HG03025 (cell line): ENCODE measurements at regions not wholly inside any gene's neighbourhood (a gene's known extent, or its start where the extent isn't known, plus 50 kb on each side); places are given as distances from the start of the nearest gene placed in this dataset.
A peak's percentile ranks its signal among the peaks of the same experiment; 100 is the strongest.
"Not testable (repeated sequence)": the region's sequence is repeated elsewhere in the genome, so short reads cannot be mapped to it uniquely, and the experiment has no call there.

Experiments used
- ATAC-seq: cut with Tn5 transposase; IDR thresholded peaks from one replicate; pipeline ENCODE4 v1.9.1; 2021; ENCODE audit warnings: mild to moderate bottlenecking, moderate library complexity; ENCODE audit not compliant: unreplicated experiment, low FRiP score

- no peak for ATAC-seq
Measured at GRCh38 chr2:17208511-17208910, 309.7 kb downstream of the RAD51AP2 start.

GRCh38 chr2:17206771-17207170 is 311.5 kb downstream of the RAD51AP2 start:
- no peak for ATAC-seq

- ATAC-seq = not testable (repeated sequence)
Measured at GRCh38 chr2:17204214-17204613, 314.0 kb downstream of the RAD51AP2 start.

- ATAC-seq = peak; percentile 99
Measured at GRCh38 chr2:17202628-17203027, 315.6 kb downstream of the RAD51AP2 start.

GRCh38 chr2:17199741-17200140 is 318.5 kb downstream of the RAD51AP2 start:
- no peak for ATAC-seq

GRCh38 chr2:17196380-17196779 is 321.9 kb downstream of the RAD51AP2 start:
- no peak for ATAC-seq

GRCh38 chr2:17195016-17195415 is 323.2 kb downstream of the RAD51AP2 start:
- no peak for ATAC-seq

GRCh38 chr2:17194083-17194482 is 324.2 kb downstream of the RAD51AP2 start:
- ATAC-seq = no peak

GRCh38 chr2:17193433-17193890 is 324.8 kb downstream of the RAD51AP2 start:
- ATAC-seq = not testable (repeated sequence)

- ATAC-seq = no peak
Measured at GRCh38 chr2:17191223-17191622, 327.0 kb downstream of the RAD51AP2 start.

- no peak for ATAC-seq
Measured at GRCh38 chr2:17190527-17190926, 327.7 kb downstream of the RAD51AP2 start.

- ATAC-seq = no peak
Measured at GRCh38 chr2:17188721-17189120, 329.5 kb downstream of the RAD51AP2 start.

GRCh38 chr2:17184512-17184911 is 333.7 kb downstream of the RAD51AP2 start:
- no peak for ATAC-seq

- no peak for ATAC-seq
Measured at GRCh38 chr2:17182399-17182798, 335.8 kb downstream of the RAD51AP2 start.

- ATAC-seq = no peak
Measured at GRCh38 chr2:17181051-17181752, 337.0 kb downstream of the RAD51AP2 start.

- ATAC-seq = no peak
Measured at GRCh38 chr2:17179145-17179808, 339.0 kb downstream of the RAD51AP2 start.

GRCh38 chr2:17177088-17177487 is 341.2 kb downstream of the RAD51AP2 start:
- no peak for ATAC-seq

GRCh38 chr2:17171446-17172049 is 346.7 kb downstream of the RAD51AP2 start:
- ATAC-seq = peak; percentile 88

GRCh38 chr2:17166506-17166905 is 351.7 kb downstream of the RAD51AP2 start:
- no peak for ATAC-seq

GRCh38 chr2:17164550-17164949 is 353.7 kb downstream of the RAD51AP2 start:
- no peak for ATAC-seq

GRCh38 chr2:17163638-17164037 is 354.6 kb downstream of the RAD51AP2 start:
- ATAC-seq = no peak

- ATAC-seq = no peak
Measured at GRCh38 chr2:17162713-17163112, 355.5 kb downstream of the RAD51AP2 start.
